22Rv1 (cell line): ENCODE measurements at regions not wholly inside any gene's neighbourhood (a gene's known extent, or its start where the extent isn't known, plus 50 kb on each side); places are given as distances from the start of the nearest gene placed in this dataset.

ENCODE experiments used
- ZFX ChIP-seq: fragments of 450-650 bp; IDR thresholded peaks from 2 replicates; pipeline ENCODE4 v1.6.1; 2017; ENCODE audit warnings: antibody characterized with exemption, borderline replicate concordance
- TF ChIP-seq, protein P1 (sequence below): fragments of 450-650 bp; IDR thresholded peaks from 2 replicates; pipeline ENCODE4 v1.5.1; 2017; ENCODE audit warnings: mild to moderate bottlenecking

- TF ChIP-seq, protein P1, sequence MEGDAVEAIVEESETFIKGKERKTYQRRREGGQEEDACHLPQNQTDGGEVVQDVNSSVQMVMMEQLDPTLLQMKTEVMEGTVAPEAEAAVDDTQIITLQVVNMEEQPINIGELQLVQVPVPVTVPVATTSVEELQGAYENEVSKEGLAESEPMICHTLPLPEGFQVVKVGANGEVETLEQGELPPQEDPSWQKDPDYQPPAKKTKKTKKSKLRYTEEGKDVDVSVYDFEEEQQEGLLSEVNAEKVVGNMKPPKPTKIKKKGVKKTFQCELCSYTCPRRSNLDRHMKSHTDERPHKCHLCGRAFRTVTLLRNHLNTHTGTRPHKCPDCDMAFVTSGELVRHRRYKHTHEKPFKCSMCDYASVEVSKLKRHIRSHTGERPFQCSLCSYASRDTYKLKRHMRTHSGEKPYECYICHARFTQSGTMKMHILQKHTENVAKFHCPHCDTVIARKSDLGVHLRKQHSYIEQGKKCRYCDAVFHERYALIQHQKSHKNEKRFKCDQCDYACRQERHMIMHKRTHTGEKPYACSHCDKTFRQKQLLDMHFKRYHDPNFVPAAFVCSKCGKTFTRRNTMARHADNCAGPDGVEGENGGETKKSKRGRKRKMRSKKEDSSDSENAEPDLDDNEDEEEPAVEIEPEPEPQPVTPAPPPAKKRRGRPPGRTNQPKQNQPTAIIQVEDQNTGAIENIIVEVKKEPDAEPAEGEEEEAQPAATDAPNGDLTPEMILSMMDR, result no peak
- TF ChIP-seq ZFX, result no peak
Observed at GRCh38 chr16:9422762-9423513, 331.5 kb downstream of the HAPSTR1 start.
